Lower lobe of right lung (tissue), 2 donors: ENCODE measurements at regions not wholly inside any gene's neighbourhood (a gene's known extent, or its start where the extent isn't known, plus 50 kb on each side); places are given as distances from the start of the nearest gene placed in this dataset.
A peak's percentile ranks its signal among the peaks of the same experiment; 100 is the strongest.
"Not testable (repeated sequence)": the region's sequence is repeated elsewhere in the genome, so short reads cannot be mapped to it uniquely, and the experiment has no call there.

Experiments used
- ATAC-seq, 2 donors: fragments of 200-7000 bp; cut with Tn5 transposase; one replicate each; pipeline ENCODE4 v1.9.1; 2020 to 2022; ENCODE audit warnings: mild to moderate bottlenecking in 2 of 2, moderate library complexity in 2 of 2
- DNase-seq: peaks from one replicate; pipeline ENCODE4 v3.0.0-alpha.2; 2020
- H3K27ac ChIP-seq: fragments of 200-600 bp; one replicate; pipeline ENCODE4 v1.8.0; 2022
- H3K27me3 ChIP-seq: fragments of 200-600 bp; one replicate; pipeline ENCODE4 v1.8.0; 2022; ENCODE audit warnings: low read depth
- H3K36me3 ChIP-seq: fragments of 200-600 bp; one replicate; pipeline ENCODE4 v1.8.0; 2022; ENCODE audit warnings: mild to moderate bottlenecking
- H3K4me1 ChIP-seq: fragments of 200-600 bp; one replicate; pipeline ENCODE4 v1.8.0; 2022
- H3K4me3 ChIP-seq: fragments of 200-600 bp; one replicate; pipeline ENCODE4 v1.8.0; 2022; ENCODE audit warnings: mild to moderate bottlenecking
- H3K9me3 ChIP-seq: fragments of 200-600 bp; one replicate; pipeline ENCODE4 v1.8.0; 2022
- intact Hi-C: fragments of 100-400 bp; cut with DNase I; formaldehyde crosslinking; loops from one replicate; pipeline ENCODE4 v1.11.0; 2022
- TF ChIP-seq, protein P1 (sequence below): fragments of 200-600 bp; IDR thresholded peaks from one replicate; pipeline ENCODE4 v1.8.0; 2022; ENCODE audit warnings: antibody characterized with exemption, mild to moderate bottlenecking
- donor health status: DM: no; HTN: yes; CAD: no; lungs with severe emphysema.

GRCh38 chr15:62249501-62249900 is 84.4 kb upstream of the C2CD4B start:
- no peaks in the 10 kb centered on the region for H3K36me3 ChIP-seq
- TF ChIP-seq, protein P1, sequence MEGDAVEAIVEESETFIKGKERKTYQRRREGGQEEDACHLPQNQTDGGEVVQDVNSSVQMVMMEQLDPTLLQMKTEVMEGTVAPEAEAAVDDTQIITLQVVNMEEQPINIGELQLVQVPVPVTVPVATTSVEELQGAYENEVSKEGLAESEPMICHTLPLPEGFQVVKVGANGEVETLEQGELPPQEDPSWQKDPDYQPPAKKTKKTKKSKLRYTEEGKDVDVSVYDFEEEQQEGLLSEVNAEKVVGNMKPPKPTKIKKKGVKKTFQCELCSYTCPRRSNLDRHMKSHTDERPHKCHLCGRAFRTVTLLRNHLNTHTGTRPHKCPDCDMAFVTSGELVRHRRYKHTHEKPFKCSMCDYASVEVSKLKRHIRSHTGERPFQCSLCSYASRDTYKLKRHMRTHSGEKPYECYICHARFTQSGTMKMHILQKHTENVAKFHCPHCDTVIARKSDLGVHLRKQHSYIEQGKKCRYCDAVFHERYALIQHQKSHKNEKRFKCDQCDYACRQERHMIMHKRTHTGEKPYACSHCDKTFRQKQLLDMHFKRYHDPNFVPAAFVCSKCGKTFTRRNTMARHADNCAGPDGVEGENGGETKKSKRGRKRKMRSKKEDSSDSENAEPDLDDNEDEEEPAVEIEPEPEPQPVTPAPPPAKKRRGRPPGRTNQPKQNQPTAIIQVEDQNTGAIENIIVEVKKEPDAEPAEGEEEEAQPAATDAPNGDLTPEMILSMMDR, result no peak
- intact Hi-C loops, result no loop called here
- ATAC-seq (no peak), DNase-seq (no peak)
- H3K9me3 ChIP-seq, result no peaks in the 10 kb centered on the region
- no peaks in the 10 kb centered on the region for H3K27me3 ChIP-seq
- H3K27ac ChIP-seq, result no peak overlapping the region
- H3K4me1 ChIP-seq, result no peaks in the 10 kb centered on the region
- no peak overlapping the region for H3K4me3 ChIP-seq

DNA sequence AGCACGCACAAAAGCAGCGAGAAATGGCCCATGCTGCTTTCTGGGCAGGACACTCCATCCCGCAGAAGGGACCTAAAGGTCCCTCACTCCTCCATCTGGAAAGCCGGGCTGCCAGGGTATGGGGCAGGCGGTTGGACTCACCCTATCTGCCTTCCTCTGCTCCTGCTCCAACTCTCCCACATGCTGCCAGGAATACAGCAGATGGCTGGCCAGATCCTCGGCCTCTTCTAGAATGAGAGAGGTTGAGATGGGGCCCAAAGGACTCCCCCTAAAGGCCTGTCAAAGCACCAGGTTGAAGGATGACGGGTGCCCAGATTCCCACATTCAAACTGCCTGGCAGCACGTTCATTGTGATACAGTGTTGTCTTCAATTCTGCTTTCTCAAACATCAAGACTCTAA is 85.1 kb upstream of the C2CD4B start:
- no peak overlapping the region for H3K27ac ChIP-seq
- DNase-seq (no peak), ATAC-seq (no peak)
- no peaks in the 10 kb centered on the region for H3K27me3 ChIP-seq
- H3K4me3 ChIP-seq, result no peak overlapping the region
- H3K9me3 ChIP-seq, result no peaks in the 10 kb centered on the region
- no peaks in the 10 kb centered on the region for H3K4me1 ChIP-seq
- TF ChIP-seq, protein P1, result no peak
- intact Hi-C loops, result no loop called here
- no peaks in the 10 kb centered on the region for H3K36me3 ChIP-seq

- Histone ChIP-seq H3K9me3 (no peaks in the 10 kb centered on the region), H3K4me3 (no peak overlapping the region), H3K36me3 (no peaks in the 10 kb centered on the region), H3K27ac (no peak overlapping the region), H3K27me3 (no peaks in the 10 kb centered on the region), H3K4me1 (no peaks in the 10 kb centered on the region)
- DNase-seq (no peak), ATAC-seq (no peak)
- intact Hi-C loops, result no loop called here
- TF ChIP-seq, protein P1, result no peak
Observed at GRCh38 chr15:62250978-62251377, 85.9 kb upstream of the C2CD4B start.

DNA sequence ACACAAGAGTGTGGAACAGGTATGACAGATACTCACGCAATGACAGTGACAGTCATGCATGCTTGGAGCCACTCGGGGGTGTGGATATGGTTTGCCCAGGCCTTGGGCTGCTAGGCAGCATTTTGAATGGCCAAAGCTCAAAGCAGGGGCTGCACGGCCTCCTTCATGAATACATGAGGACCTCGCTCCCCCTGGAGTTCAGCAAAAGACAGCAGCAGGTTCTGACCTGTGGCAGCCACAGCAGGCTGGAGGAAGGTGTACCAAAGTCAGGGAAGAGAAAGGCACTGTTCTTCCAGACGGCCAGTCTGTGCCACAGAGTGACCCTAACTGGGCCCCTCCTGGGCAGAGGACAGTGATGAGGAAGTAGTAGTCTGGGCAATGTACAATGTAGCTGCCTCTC is 88.2 kb upstream of the C2CD4B start:
- H3K27me3 ChIP-seq, result no peaks in the 10 kb centered on the region
- intact Hi-C loops, result no loop called here
- no peak overlapping the region for H3K27ac ChIP-seq
- no peak for DNase-seq
- no peak for ATAC-seq
- no peak overlapping the region for H3K4me3 ChIP-seq
- TF ChIP-seq, protein P1, result no peak
- no peaks in the 10 kb centered on the region for H3K9me3 ChIP-seq
- no peaks in the 10 kb centered on the region for H3K4me1 ChIP-seq
- no peaks in the 10 kb centered on the region for H3K36me3 ChIP-seq

- TF ChIP-seq, protein P1, result peak; percentile 66
- intact Hi-C loops, result no loop called here
- no peaks in the 10 kb centered on the region for H3K4me1 ChIP-seq
- no peaks in the 10 kb centered on the region for H3K9me3 ChIP-seq
- H3K4me3 ChIP-seq, result no peak overlapping the region
- no peak overlapping the region for H3K27ac ChIP-seq
- peak; percentile 74 to 75 for ATAC-seq
- no peaks in the 10 kb centered on the region for H3K27me3 ChIP-seq
- DNase-seq, result peak; percentile 70
- no peaks in the 10 kb centered on the region for H3K36me3 ChIP-seq
Observed at GRCh38 chr15:62254137-62254934, 89.3 kb upstream of the C2CD4B start.

DNA sequence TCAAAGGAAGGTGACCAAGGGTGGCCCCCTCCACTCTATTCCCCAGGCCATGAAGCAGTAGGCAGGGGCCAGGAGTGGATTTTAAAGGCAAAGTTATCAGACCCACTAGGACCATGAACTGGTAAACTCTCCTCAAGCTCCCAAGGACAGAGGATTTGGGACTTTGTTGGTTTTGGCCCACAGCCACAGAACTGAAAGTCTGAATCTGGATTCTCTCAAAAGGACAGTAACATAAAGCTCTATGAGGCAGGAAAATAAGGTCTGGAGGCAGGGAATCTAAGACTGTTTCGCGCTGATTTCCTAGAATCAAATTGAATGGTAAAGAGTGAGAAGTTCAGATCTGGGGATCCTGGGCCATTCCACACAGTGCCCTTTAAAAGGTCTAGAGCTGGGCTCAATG is 91.3 kb upstream of the C2CD4B start:
- H3K4me3 ChIP-seq, H3K27ac ChIP-seq, H3K36me3 ChIP-seq, intact Hi-C loops, H3K27me3 ChIP-seq, H3K4me1 ChIP-seq, DNase-seq, H3K9me3 ChIP-seq, ATAC-seq: not testable (repeated sequence)
